ENCODE measurements at regions not wholly inside any gene's neighbourhood (a gene's known extent, or its start where the extent isn't known, plus 50 kb on each side); places are given as distances from the start of the nearest gene placed in this dataset.
"Not testable (repeated sequence)": the region's sequence is repeated elsewhere in the genome, so short reads cannot be mapped to it uniquely, and the experiment has no call there.

- H3K9me3 ChIP-seq (ENCODE audit: control insufficient read depth in 2 of 3, insufficient read depth in 1 of 3, low read length in 3 of 3): no peaks in the 10 kb centered on the region
- H3K27ac ChIP-seq (ENCODE audit: low read depth in 2 of 2, low read length in 2 of 2): no peak overlapping the region
- peak; percentile 29 for FAIRE-seq
- intact Hi-C loops (cut with DNase I): no loop called here
- H3K36me3 ChIP-seq (ENCODE audit: control insufficient read depth in 2 of 3, insufficient read depth in 3 of 3, low read length in 3 of 3): no peaks in the 10 kb centered on the region
- TF ChIP-seq CTCF (IDR thresholded peaks at IDR 0.05; ENCODE audit: borderline replicate concordance, extremely low read depth, insufficient read depth): no peak
- DNase-seq: no peak
- no peak overlapping the region for H3K4me3 ChIP-seq (ENCODE audit: low read length in 3 of 3)
- H3K27me3 ChIP-seq (ENCODE audit: control insufficient read depth, insufficient read depth, low read length): no peaks in the 10 kb centered on the region
- no peak overlapping the region for H3K9ac ChIP-seq (ENCODE audit: low read length in 3 of 3)
- H3K4me1 ChIP-seq (ENCODE audit: control insufficient read depth in 2 of 3, insufficient read depth in 2 of 3, low read depth in 1 of 3, low read length in 3 of 3): no peaks in the 10 kb centered on the region
Measured at GRCh38 chr5:106047341-106047740, 1623.4 kb downstream of the EFNA5 start.

- H3K4me3 ChIP-seq (ENCODE audit: low read length in 3 of 3); H3K9ac ChIP-seq (ENCODE audit: low read length in 3 of 3); H3K36me3 ChIP-seq (ENCODE audit: control insufficient read depth in 2 of 3, insufficient read depth in 3 of 3, low read length in 3 of 3); DNase-seq; H3K9me3 ChIP-seq (ENCODE audit: control insufficient read depth in 2 of 3, insufficient read depth in 1 of 3, low read length in 3 of 3); H3K27me3 ChIP-seq (ENCODE audit: control insufficient read depth, insufficient read depth, low read length); intact Hi-C loops (cut with DNase I); H3K4me1 ChIP-seq (ENCODE audit: control insufficient read depth in 2 of 3, insufficient read depth in 2 of 3, low read depth in 1 of 3, low read length in 3 of 3); FAIRE-seq; H3K27ac ChIP-seq (ENCODE audit: low read depth in 2 of 2, low read length in 2 of 2): not testable (repeated sequence)
Measured at GRCh38 chr5:106032069-106032468, 1638.7 kb downstream of the EFNA5 start.

GRCh38 chr5:106028314-106028713, 1642.4 kb downstream of the EFNA5 start:
- DNase-seq (no peak), FAIRE-seq (no peak)
- no peak overlapping the region for H3K4me3 ChIP-seq (ENCODE audit: low read length in 3 of 3)
- H3K27me3 ChIP-seq (ENCODE audit: control insufficient read depth, insufficient read depth, low read length): no peaks in the 10 kb centered on the region
- no peak for TF ChIP-seq CTCF (IDR thresholded peaks at IDR 0.05; ENCODE audit: borderline replicate concordance, extremely low read depth, insufficient read depth)
- no peaks in the 10 kb centered on the region for H3K9me3 ChIP-seq (ENCODE audit: control insufficient read depth in 2 of 3, insufficient read depth in 1 of 3, low read length in 3 of 3)
- no peak overlapping the region for H3K9ac ChIP-seq (ENCODE audit: low read length in 3 of 3)
- no peaks in the 10 kb centered on the region for H3K4me1 ChIP-seq (ENCODE audit: control insufficient read depth in 2 of 3, insufficient read depth in 2 of 3, low read depth in 1 of 3, low read length in 3 of 3)
- H3K36me3 ChIP-seq (ENCODE audit: control insufficient read depth in 2 of 3, insufficient read depth in 3 of 3, low read length in 3 of 3): no peaks in the 10 kb centered on the region
- intact Hi-C loops (cut with DNase I): no loop called here
- H3K27ac ChIP-seq (ENCODE audit: low read depth in 2 of 2, low read length in 2 of 2): no peak overlapping the region

- intact Hi-C loops (cut with DNase I): no loop called here
- H3K27me3 ChIP-seq (ENCODE audit: control insufficient read depth, insufficient read depth, low read length): no peaks in the 10 kb centered on the region
- no peak overlapping the region for H3K27ac ChIP-seq (ENCODE audit: low read depth in 2 of 2, low read length in 2 of 2)
- no peaks in the 10 kb centered on the region for H3K36me3 ChIP-seq (ENCODE audit: control insufficient read depth in 2 of 3, insufficient read depth in 3 of 3, low read length in 3 of 3)
- DNase-seq (no peak), FAIRE-seq (no peak)
- no peaks in the 10 kb centered on the region for H3K9me3 ChIP-seq (ENCODE audit: control insufficient read depth in 2 of 3, insufficient read depth in 1 of 3, low read length in 3 of 3)
- H3K4me1 ChIP-seq (ENCODE audit: control insufficient read depth in 2 of 3, insufficient read depth in 2 of 3, low read depth in 1 of 3, low read length in 3 of 3): no peaks in the 10 kb centered on the region
- H3K9ac ChIP-seq (ENCODE audit: low read length in 3 of 3): no peak overlapping the region
- TF ChIP-seq CTCF (IDR thresholded peaks at IDR 0.05; ENCODE audit: borderline replicate concordance, extremely low read depth, insufficient read depth): no peak
- H3K4me3 ChIP-seq (ENCODE audit: low read length in 3 of 3): no peak overlapping the region
Measured at GRCh38 chr5:106020894-106021293, 1649.8 kb downstream of the EFNA5 start.
